SK-N-SH treated with all-trans-retinoic acid at 6 μM for 48 hours (cell line): ENCODE measurements at regions not wholly inside any gene's neighbourhood (a gene's known extent, or its start where the extent isn't known, plus 50 kb on each side); places are given as distances from the start of the nearest gene placed in this dataset.

Experiments used
- ATAC-seq: fragments of 200-7000 bp; cut with Tn5 transposase; 3 replicates; pipeline ENCODE4 v1.9.1; 2020; ENCODE audit warnings: mild to moderate bottlenecking, moderate library complexity
- ARNTL ChIP-seq: fragments of 450-650 bp; formaldehyde crosslinking; IDR thresholded peaks from 2 replicates; pipeline ENCODE4 v1.5.0; 2020; ENCODE audit warnings: low read depth, mild to moderate bottlenecking, moderate library complexity, borderline replicate concordance
- BACH2 ChIP-seq: fragments of 250-450 bp; sonication (Bioruptor Pico); IDR thresholded peaks from 2 replicates; pipeline ENCODE4 v1.9.0; 2021; ENCODE audit warnings: mild to moderate bottlenecking, borderline replicate concordance
- CSDC2 ChIP-seq: fragments of 250-450 bp; sonication (Bioruptor Pico); IDR thresholded peaks from 2 replicates; pipeline ENCODE4 v1.5.0; 2020; ENCODE audit warnings: mild to moderate bottlenecking, moderate library complexity
- ESRRG ChIP-seq: fragments of 250-450 bp; sonication (Bioruptor Pico); IDR thresholded peaks from 2 replicates; pipeline ENCODE4 v1.6.1; 2021; ENCODE audit warnings: mild to moderate bottlenecking
- GLIS3 ChIP-seq: fragments of 250-450 bp; sonication (Bioruptor Pico); IDR thresholded peaks from 2 replicates; pipeline ENCODE4 v1.5.0; 2020; ENCODE audit warnings: mild to moderate bottlenecking, moderate library complexity
- ISL1 ChIP-seq: fragments of 250-450 bp; sonication (Bioruptor Pico); IDR thresholded peaks from 2 replicates; pipeline ENCODE4 v2.1.2; 2022; ENCODE audit warnings: mild to moderate bottlenecking, moderate library complexity
- OSR1 ChIP-seq: fragments of 250-450 bp; sonication (Bioruptor Pico); IDR thresholded peaks from 2 replicates; pipeline ENCODE4 v1.8.0; 2022; ENCODE audit warnings: moderate library complexity, mild to moderate bottlenecking, inconsistent platforms
- PPARA ChIP-seq: fragments of 250-450 bp; sonication (Bioruptor Pico); IDR thresholded peaks from 2 replicates; pipeline ENCODE4 v1.5.0; 2020; ENCODE audit warnings: mild to moderate bottlenecking, borderline replicate concordance
- RARB ChIP-seq: fragments of 250-450 bp; sonication (Bioruptor Pico); IDR thresholded peaks from 2 replicates; pipeline ENCODE4 v1.8.0; 2021; ENCODE audit warnings: mild to moderate bottlenecking, moderate library complexity
- SNAI2 ChIP-seq: fragments of 250-450 bp; sonication (Bioruptor Pico); IDR thresholded peaks from 2 replicates; pipeline ENCODE4 v1.5.0; 2020; ENCODE audit warnings: mild to moderate bottlenecking, moderate library complexity
- TCF4 ChIP-seq: fragments of 250-450 bp; sonication (Bioruptor Pico); IDR thresholded peaks from 2 replicates; pipeline ENCODE4 v1.8.0; 2021; ENCODE audit warnings: mild to moderate bottlenecking, moderate library complexity, borderline replicate concordance
- ZC3H10 ChIP-seq: fragments of 250-450 bp; sonication (Bioruptor Pico); IDR thresholded peaks from 2 replicates; pipeline ENCODE4 v1.5.1; 2021; ENCODE audit warnings: mild to moderate bottlenecking, moderate library complexity
- ZFP3 ChIP-seq: fragments of 250-450 bp; sonication (Bioruptor Pico); IDR thresholded peaks from 2 replicates; pipeline ENCODE4 v1.5.0; 2020; ENCODE audit warnings: mild to moderate bottlenecking, moderate library complexity
- ZFP30 ChIP-seq: fragments of 450-650 bp; formaldehyde crosslinking; IDR thresholded peaks from 2 replicates; pipeline ENCODE4 v1.5.0; 2022; ENCODE audit warnings: mild to moderate bottlenecking, moderate library complexity
- ZNF565 ChIP-seq: fragments of 450-650 bp; formaldehyde crosslinking; conservative IDR thresholded peaks from 2 replicates; pipeline ENCODE4 v1.5.0; 2020; ENCODE audit warnings: low read depth, mild to moderate bottlenecking, moderate library complexity
- ZNF70 ChIP-seq: fragments of 450-650 bp; formaldehyde crosslinking; IDR thresholded peaks from 2 replicates; pipeline ENCODE4 v1.5.0; 2020; ENCODE audit warnings: mild to moderate bottlenecking, moderate library complexity
- ZNF8 ChIP-seq: fragments of 450-650 bp; formaldehyde crosslinking; IDR thresholded peaks from 2 replicates; pipeline ENCODE4 v1.5.0; 2020; ENCODE audit warnings: mild to moderate bottlenecking, moderate library complexity
- TF ChIP-seq, protein P1 (sequence below): fragments of 250-450 bp; sonication (Bioruptor Pico); IDR thresholded peaks from 2 replicates; pipeline ENCODE4 v1.8.0; 2021; ENCODE audit warnings: low read depth, mild to moderate bottlenecking, moderate library complexity, borderline replicate concordance
- TF ChIP-seq, protein P2 (sequence below): fragments of 250-450 bp; sonication (Bioruptor Pico); IDR thresholded peaks from 2 replicates; pipeline ENCODE4 v1.5.1; 2021; ENCODE audit warnings: mild to moderate bottlenecking, moderate library complexity
- TF ChIP-seq, protein P3 (sequence below): fragments of 250-450 bp; sonication (Bioruptor Pico); IDR thresholded peaks from 2 replicates; pipeline ENCODE4 v1.8.0; 2020; ENCODE audit warnings: mild to moderate bottlenecking, moderate library complexity, borderline replicate concordance
- TF ChIP-seq, protein P4 (sequence below): fragments of 250-450 bp; sonication (Bioruptor Pico); IDR thresholded peaks from 2 replicates; pipeline ENCODE4 v1.5.1; 2020; ENCODE audit warnings: low read depth, mild to moderate bottlenecking, moderate library complexity

DNA sequence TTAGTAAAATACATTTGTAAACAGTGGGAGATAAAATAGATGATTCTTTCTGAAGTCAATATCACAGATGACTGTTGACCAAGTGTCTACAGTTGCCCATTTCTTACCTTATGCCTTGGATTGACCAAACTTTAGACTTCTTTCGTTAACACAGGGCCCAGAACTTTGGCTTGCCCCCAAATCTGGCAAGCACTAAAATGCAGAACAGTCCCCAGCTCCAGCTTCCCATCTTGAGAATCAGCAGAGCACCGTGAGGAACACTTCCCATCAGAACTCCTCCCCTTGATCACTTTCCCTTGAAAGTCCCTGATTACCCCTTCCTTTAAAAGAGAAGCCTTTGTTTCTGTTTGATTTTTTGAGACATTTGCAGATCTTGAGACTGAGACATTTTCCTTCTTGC is 1039.9 kb downstream of the TLE1 start:
- no peak for TF ChIP-seq GLIS3 (CRISPR knock-in tag)
- no peak for TF ChIP-seq ZNF70 (CRISPR knock-in tag)
- no peak for TF ChIP-seq ARNTL
- TF ChIP-seq ZNF8, result no peak
- no peak for TF ChIP-seq RARB (CRISPR knock-in tag)
- TF ChIP-seq ZNF565, result no peak
- TF ChIP-seq, all 23 proteins: peak for 0
- no peak for ATAC-seq

DNA sequence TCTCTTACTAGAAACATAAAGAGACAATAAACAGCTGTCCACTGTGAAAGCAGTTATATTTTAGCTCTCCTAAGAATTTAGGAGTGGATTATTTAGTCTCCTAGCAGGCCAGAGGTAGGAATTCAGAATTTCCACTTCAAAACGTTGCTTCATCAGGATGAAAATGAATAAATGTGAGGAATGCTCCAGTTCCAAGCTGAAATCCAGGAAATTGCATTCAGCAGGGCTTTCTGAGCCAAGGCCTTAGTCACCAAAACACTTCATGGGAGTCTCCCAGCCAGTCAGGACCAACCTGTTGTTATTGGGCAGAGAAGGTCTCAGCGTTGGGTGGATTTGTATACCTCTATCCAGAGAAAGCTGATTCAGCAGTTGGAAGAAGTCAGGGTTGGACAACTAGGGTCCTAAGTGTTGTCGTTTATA is 1040.3 kb downstream of the TLE1 start:
- no peak for ATAC-seq

DNA sequence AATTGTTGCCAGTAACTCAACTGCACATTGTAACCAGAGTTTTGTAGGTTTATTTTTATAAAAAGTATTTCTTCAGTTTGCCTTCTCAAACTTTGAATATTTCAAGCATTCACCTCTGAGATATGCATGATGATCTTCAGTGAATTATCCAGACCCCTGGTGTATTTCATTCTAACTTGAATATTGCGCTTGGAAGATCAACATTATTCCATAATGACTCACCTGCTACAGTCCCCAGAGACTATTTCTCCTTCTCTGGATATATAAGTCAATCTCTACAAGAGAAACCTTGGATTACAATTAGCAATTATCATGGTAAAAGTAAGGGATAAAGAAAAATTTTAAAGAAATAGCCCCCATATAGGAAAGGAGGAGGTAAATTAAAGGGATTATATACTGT is 1041.0 kb downstream of the TLE1 start:
- TF ChIP-seq ZFP30 (no peak), ZNF565 (no peak), ZFP3 (CRISPR knock-in tag) (no peak), ISL1 (peak; percentile 54; the same call in 1 of the 2 replicates)
- ATAC-seq, result no peak

More for the DNA sequence above, 1040.3 kb downstream of the TLE1 start:
- no peak for TF ChIP-seq ZNF70 (CRISPR knock-in tag)
- TF ChIP-seq, protein P1, sequence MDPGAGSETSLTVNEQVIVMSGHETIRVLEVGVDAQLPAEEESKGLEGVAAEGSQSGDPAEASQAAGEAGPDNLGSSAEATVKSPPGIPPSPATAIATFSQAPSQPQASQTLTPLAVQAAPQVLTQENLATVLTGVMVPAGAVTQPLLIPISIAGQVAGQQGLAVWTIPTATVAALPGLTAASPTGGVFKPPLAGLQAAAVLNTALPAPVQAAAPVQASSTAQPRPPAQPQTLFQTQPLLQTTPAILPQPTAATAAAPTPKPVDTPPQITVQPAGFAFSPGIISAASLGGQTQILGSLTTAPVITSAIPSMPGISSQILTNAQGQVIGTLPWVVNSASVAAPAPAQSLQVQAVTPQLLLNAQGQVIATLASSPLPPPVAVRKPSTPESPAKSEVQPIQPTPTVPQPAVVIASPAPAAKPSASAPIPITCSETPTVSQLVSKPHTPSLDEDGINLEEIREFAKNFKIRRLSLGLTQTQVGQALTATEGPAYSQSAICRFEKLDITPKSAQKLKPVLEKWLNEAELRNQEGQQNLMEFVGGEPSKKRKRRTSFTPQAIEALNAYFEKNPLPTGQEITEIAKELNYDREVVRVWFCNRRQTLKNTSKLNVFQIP (CRISPR knock-in tag), result no peak
- TF ChIP-seq TCF4 (CRISPR knock-in tag), result no peak
- no peak for TF ChIP-seq GLIS3 (CRISPR knock-in tag)
- TF ChIP-seq BACH2 (CRISPR knock-in tag), result no peak
- TF ChIP-seq ZC3H10, result no peak
- TF ChIP-seq ARNTL, result no peak
- TF ChIP-seq, protein P2, sequence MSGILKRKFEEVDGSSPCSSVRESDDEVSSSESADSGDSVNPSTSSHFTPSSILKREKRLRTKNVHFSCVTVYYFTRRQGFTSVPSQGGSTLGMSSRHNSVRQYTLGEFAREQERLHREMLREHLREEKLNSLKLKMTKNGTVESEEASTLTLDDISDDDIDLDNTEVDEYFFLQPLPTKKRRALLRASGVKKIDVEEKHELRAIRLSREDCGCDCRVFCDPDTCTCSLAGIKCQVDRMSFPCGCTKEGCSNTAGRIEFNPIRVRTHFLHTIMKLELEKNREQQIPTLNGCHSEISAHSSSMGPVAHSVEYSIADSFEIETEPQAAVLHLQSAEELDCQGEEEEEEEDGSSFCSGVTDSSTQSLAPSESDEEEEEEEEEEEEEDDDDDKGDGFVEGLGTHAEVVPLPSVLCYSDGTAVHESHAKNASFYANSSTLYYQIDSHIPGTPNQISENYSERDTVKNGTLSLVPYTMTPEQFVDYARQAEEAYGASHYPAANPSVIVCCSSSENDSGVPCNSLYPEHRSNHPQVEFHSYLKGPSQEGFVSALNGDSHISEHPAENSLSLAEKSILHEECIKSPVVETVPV, result no peak
- TF ChIP-seq SNAI2 (CRISPR knock-in tag), result no peak
- TF ChIP-seq, protein P3, sequence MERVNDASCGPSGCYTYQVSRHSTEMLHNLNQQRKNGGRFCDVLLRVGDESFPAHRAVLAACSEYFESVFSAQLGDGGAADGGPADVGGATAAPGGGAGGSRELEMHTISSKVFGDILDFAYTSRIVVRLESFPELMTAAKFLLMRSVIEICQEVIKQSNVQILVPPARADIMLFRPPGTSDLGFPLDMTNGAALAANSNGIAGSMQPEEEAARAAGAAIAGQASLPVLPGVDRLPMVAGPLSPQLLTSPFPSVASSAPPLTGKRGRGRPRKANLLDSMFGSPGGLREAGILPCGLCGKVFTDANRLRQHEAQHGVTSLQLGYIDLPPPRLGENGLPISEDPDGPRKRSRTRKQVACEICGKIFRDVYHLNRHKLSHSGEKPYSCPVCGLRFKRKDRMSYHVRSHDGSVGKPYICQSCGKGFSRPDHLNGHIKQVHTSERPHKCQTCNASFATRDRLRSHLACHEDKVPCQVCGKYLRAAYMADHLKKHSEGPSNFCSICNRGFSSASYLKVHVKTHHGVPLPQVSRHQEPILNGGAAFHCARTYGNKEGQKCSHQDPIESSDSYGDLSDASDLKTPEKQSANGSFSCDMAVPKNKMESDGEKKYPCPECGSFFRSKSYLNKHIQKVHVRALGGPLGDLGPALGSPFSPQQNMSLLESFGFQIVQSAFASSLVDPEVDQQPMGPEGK (CRISPR knock-in tag), result no peak
- TF ChIP-seq PPARA (CRISPR knock-in tag), result no peak
- TF ChIP-seq, protein P4, sequence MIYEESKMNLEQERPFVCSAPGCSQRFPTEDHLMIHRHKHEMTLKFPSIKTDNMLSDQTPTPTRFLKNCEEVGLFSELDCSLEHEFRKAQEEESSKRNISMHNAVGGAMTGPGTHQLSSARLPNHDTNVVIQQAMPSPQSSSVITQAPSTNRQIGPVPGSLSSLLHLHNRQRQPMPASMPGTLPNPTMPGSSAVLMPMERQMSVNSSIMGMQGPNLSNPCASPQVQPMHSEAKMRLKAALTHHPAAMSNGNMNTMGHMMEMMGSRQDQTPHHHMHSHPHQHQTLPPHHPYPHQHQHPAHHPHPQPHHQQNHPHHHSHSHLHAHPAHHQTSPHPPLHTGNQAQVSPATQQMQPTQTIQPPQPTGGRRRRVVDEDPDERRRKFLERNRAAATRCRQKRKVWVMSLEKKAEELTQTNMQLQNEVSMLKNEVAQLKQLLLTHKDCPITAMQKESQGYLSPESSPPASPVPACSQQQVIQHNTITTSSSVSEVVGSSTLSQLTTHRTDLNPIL (CRISPR knock-in tag), result no peak
- TF ChIP-seq CSDC2 (CRISPR knock-in tag), result no peak
- TF ChIP-seq OSR1, result no peak
- TF ChIP-seq ZFP30, result no peak
- TF ChIP-seq, all 23 proteins: peak for 0

DNA sequence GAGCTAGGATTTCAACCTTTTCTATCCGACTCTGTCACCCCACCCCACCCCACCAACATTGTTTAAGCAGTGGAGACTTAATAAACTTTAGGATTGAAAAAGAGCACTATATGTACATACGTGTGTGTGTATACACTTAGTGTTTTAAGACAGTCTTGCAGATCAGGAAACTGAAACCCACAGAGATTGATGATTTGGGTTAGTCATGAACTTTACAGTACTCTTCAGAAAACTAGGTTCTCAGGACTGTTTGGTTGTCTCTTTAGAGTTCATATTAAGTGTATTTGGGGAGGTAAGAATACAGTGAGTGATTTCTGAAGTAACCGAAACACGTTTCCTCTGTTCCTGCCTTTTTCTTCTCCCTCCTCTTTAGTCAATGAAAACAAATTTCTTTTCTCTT is 1043.1 kb downstream of the TLE1 start:
- ATAC-seq, result no peak
- TF ChIP-seq TCF4 (CRISPR knock-in tag) (no peak), ZC3H10 (no peak), PPARA (CRISPR knock-in tag) (no peak), OSR1 (no peak), ISL1 (no peak), ZFP3 (CRISPR knock-in tag) (no peak), ZNF565 (no peak), ZFP30 (no peak), SNAI2 (CRISPR knock-in tag) (no peak), ESRRG (CRISPR knock-in tag) (no peak)
- TF ChIP-seq, protein P3 (CRISPR knock-in tag), result no peak
